Fibroblast of villous mesenchyme (primary cell): ENCODE measurements at regions not wholly inside any gene's neighbourhood (a gene's known extent, or its start where the extent isn't known, plus 50 kb on each side); places are given as distances from the start of the nearest gene placed in this dataset.

Experiments
- DNase-seq: peaks from one replicate; pipeline ENCODE4 v3.0.0-alpha.2; 2010; ENCODE audit warnings: low read depth
- H3K4me3 ChIP-seq: 2 replicates; pipeline ENCODE4 v1.5.1; 2011; ENCODE audit warnings: low read depth, mild to moderate bottlenecking, low read length
- CTCF ChIP-seq: IDR thresholded peaks from 2 replicates; pipeline ENCODE4 v1.5.1; 2012; ENCODE audit warnings: low read depth, mild to moderate bottlenecking, low read length; ENCODE audit not compliant: insufficient read depth

- DNase-seq, result peak; percentile 27
- TF ChIP-seq CTCF, result no peak
- H3K4me3 ChIP-seq, result no peak overlapping the region
Observed at GRCh38 chr13:44756276-44756810, 180.2 kb upstream of the TSC22D1 start.

- no peak overlapping the region for H3K4me3 ChIP-seq
- no peak for DNase-seq
- no peak for TF ChIP-seq CTCF
Observed at GRCh38 chr13:44755872-44756271, 179.7 kb upstream of the TSC22D1 start.

GRCh38 chr13:44752164-44752563 lies 176.0 kb upstream of the TSC22D1 start:
- no peak for TF ChIP-seq CTCF
- H3K4me3 ChIP-seq, result no peak overlapping the region
- DNase-seq, result no peak

GRCh38 chr13:44750630-44751029 lies 174.5 kb upstream of the TSC22D1 start:
- DNase-seq, result no peak
- H3K4me3 ChIP-seq, result no peak overlapping the region
- no peak for TF ChIP-seq CTCF

GRCh38 chr13:44749906-44750305 lies 173.8 kb upstream of the TSC22D1 start:
- H3K4me3 ChIP-seq, result no peak overlapping the region
- TF ChIP-seq CTCF, result no peak
- no peak for DNase-seq

GRCh38 chr13:44748439-44748838 lies 172.3 kb upstream of the TSC22D1 start:
- no peak overlapping the region for H3K4me3 ChIP-seq
- DNase-seq, result no peak
- TF ChIP-seq CTCF, result no peak

GRCh38 chr13:44747179-44747578 lies 171.0 kb upstream of the TSC22D1 start:
- no peak for TF ChIP-seq CTCF
- no peak for DNase-seq
- no peak overlapping the region for H3K4me3 ChIP-seq
